ENCODE measurements at regions not wholly inside any gene's neighbourhood (a gene's known extent, or its start where the extent isn't known, plus 50 kb on each side); places are given as distances from the start of the nearest gene placed in this dataset.

DNA sequence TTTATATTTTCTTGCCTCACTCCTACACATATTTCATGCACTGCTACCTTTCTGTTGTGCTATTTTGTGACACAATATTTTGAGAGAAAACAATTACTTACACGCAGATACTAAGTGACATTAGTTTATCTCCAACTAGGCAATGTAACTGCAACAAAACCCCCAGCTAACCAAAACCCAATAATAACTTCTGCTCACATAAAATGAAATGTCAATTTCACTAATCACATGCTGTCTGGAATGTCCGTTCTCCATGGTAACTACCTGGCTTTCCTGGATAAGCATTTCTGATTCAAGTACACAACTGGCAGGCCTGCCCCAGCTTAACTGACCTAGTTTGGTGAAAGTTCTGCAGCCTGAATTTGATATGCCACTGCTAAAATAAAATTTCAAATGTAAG is 313.5 kb downstream of the TMA16 start:
- Histone ChIP-seq H2BK20ac (ENCODE audit: low read length) (no peak overlapping the region), H3K4me1 (replicated peaks in 1 of 4; ENCODE audit: control insufficient read depth in 3 of 4, insufficient read depth in 4 of 4, low read length in 3 of 4) (no peaks in the 10 kb centered on the region), H3K4ac (replicated peaks; ENCODE audit: insufficient read length, low read depth, low read length) (no peak overlapping the region), H3K4me2 (ENCODE audit: insufficient read depth in 1 of 2, low read depth in 2 of 2, low read length in 2 of 2) (no peak overlapping the region), H3K79me1 (ENCODE audit: low read depth, low read length) (no peaks in the 10 kb centered on the region), H4K91ac (replicated peaks; ENCODE audit: insufficient read length, low read length) (no peak overlapping the region), H4K8ac (ENCODE audit: extremely low read depth, insufficient read depth, low read length) (no peak overlapping the region), H3K56ac (replicated peaks; ENCODE audit: insufficient read length, low read depth, low read length) (no peak overlapping the region), H3K4me3 (ENCODE audit: extremely low read depth in 1 of 4, insufficient read depth in 2 of 4, low read depth in 3 of 4, low read length in 4 of 4) (no peak overlapping the region), H4K20me1 (replicated peaks in 1 of 2; ENCODE audit: control insufficient read depth in 1 of 2, insufficient read depth in 2 of 2, low read length in 2 of 2) (no peaks in the 10 kb centered on the region), H2BK5ac (ENCODE audit: low read depth, low read length) (no peak overlapping the region), H3K14ac (ENCODE audit: insufficient read length) (no peak overlapping the region), H4K5ac (ENCODE audit: insufficient read length, low read depth, low read length) (no peak overlapping the region), H3K79me2 (ENCODE audit: control insufficient read depth in 1 of 2, insufficient read depth in 2 of 2, low read length in 2 of 2) (no peaks in the 10 kb centered on the region), H3K9ac (replicated peaks in 1 of 4; ENCODE audit: extremely low read depth in 1 of 4, low read depth in 3 of 4, low read length in 3 of 4) (no peak overlapping the region), H3K23me2 (ENCODE audit: low read depth, low read length) (no peaks in the 10 kb centered on the region), H3K27ac (ENCODE audit: low read depth, low read length) (no peak overlapping the region), H2BK15ac (ENCODE audit: low read length) (no peak overlapping the region), H3K23ac (ENCODE audit: insufficient read length) (no peak overlapping the region), H3K18ac (ENCODE audit: extremely low read depth, low read length) (no peak overlapping the region), H3K27me3 (replicated peaks in 1 of 4; ENCODE audit: control insufficient read depth in 3 of 4, extremely low read depth in 1 of 4, insufficient read depth in 3 of 4, low read length in 3 of 4) (no peaks in the 10 kb centered on the region), H2BK120ac (replicated peaks; ENCODE audit: low read depth, low read length) (no peak overlapping the region), H2AK5ac (ENCODE audit: low read depth, low read length) (no peak overlapping the region), H3K36me3 (ENCODE audit: control insufficient read depth in 2 of 4, insufficient read depth in 4 of 4, low read length in 3 of 4) (no peaks in the 10 kb centered on the region), H2BK12ac (ENCODE audit: low read depth, low read length) (no peak overlapping the region), H3K9me3 (ENCODE audit: insufficient read depth in 2 of 2, low read depth in 1 of 2, low read length in 1 of 2) (no peaks in the 10 kb centered on the region), H2AFZ (ENCODE audit: low read length) (no peak overlapping the region)
- FAIRE-seq (no peak), DNase-seq (ENCODE audit: low read depth in 1 of 2, low spot score in 2 of 2) (no peak)
- ChIA-PET POLR2A (ENCODE audit: partially characterized antibody) (no interaction called here), CTCF (ENCODE audit: partially characterized antibody) (no interaction called here)
- WGBS, 2 experiments (ENCODE audit: extremely low coverage in 1 of 2, insufficient coverage in 1 of 2, insufficient read length in 1 of 2, insufficient replicate concordance in 2 of 2, low coverage in 1 of 2, low lambda C conversion rate in 2 of 2, missing lambda C conversion rate in 1 of 2): 98% methylated on average over 2 of the region's 2 CpGs; no CpG with 5 or more reads in 1 of the 2 experiments
- TF ChIP-seq CEBPB (IDR thresholded peaks at IDR 0.05; ENCODE audit: low read depth, low read length) (no peak), ATF3 (IDR thresholded peaks at IDR 0.05; ENCODE audit: insufficient read depth, low read depth, low read length) (no peak), ASH2L (IDR thresholded peaks at IDR 0.05; ENCODE audit: low read length) (no peak), EZH2 (IDR thresholded peaks at IDR 0.05; ENCODE audit: low read depth, low read length, severe bottlenecking) (no peak), EGR1 (IDR thresholded peaks at IDR 0.05; ENCODE audit: borderline replicate concordance, low read depth, low read length) (no peak), SIN3A (conservative IDR thresholded peaks at IDR 0.05 in 1 of 2, IDR thresholded peaks at IDR 0.05 in 1 of 2; ENCODE audit: low read depth in 1 of 2, low read length in 2 of 2) (no peak), EP300 (IDR thresholded peaks at IDR 0.05; ENCODE audit: borderline replicate concordance in 1 of 2, low read depth in 2 of 2, low read length in 2 of 2) (no peak), NRF1 (IDR thresholded peaks at IDR 0.05; ENCODE audit: low read depth, low read length) (no peak), SP1 (IDR thresholded peaks at IDR 0.05; ENCODE audit: low read depth, low read length) (no peak), CTBP2 (IDR thresholded peaks at IDR 0.05; ENCODE audit: borderline replicate concordance, insufficient read depth, insufficient read length, low read length) (no peak), KDM4A (IDR thresholded peaks at IDR 0.05; ENCODE audit: low read depth, low read length, severe bottlenecking) (no peak), GTF2F1 (IDR thresholded peaks at IDR 0.05; ENCODE audit: borderline replicate concordance, low read depth, low read length) (no peak)
- TF ChIP-seq, protein P1, sequence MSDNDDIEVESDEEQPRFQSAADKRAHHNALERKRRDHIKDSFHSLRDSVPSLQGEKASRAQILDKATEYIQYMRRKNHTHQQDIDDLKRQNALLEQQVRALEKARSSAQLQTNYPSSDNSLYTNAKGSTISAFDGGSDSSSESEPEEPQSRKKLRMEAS (IDR thresholded peaks at IDR 0.05): no peak

Measured in H1 (cell line).